ENCODE measurements at regions not wholly inside any gene's neighbourhood (a gene's known extent, or its start where the extent isn't known, plus 50 kb on each side); places are given as distances from the start of the nearest gene placed in this dataset.

DNA sequence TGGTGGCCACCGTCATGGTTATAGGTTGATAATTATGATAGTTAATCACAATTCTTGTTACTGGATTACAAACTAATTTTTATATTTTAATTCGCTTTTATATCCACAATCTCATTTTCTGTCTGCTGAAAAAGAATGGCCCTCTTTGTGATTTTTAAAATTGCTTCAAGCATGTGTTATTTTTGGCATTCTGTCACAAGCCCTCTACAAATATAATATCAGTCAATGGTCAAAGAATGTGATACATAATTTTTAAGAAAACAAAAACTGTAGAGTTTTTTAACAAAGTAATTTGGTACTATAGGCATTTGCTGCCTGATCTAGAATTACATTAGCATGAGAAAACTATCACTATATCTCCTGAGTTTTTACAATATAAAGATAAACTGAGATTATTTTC, 352.0 kb upstream of the TMTC1 start:
- no peak overlapping the region for H3K27ac Mint-ChIP-seq
- H4K20me1 ChIP-seq (ENCODE audit: control insufficient read depth, insufficient read depth, low read length, poor library complexity, severe bottlenecking), result no peaks in the 10 kb centered on the region
- ChIA-PET POLR2A (no interaction called here), CTCF (no interaction called here)
- WGBS (ENCODE audit: insufficient coverage), result no CpG with 5 or more reads among the region's 2 CpGs
- H3K9me3 ChIP-seq (ENCODE audit: control extremely low read depth in 1 of 3, control insufficient read depth in 2 of 3, insufficient read depth in 1 of 3, low read length in 2 of 3), result peaks cover 0 to 7% (median 1%) of the 10 kb centered on the region in 3 donors
- H3K4me3 Mint-ChIP-seq, result no peak overlapping the region
- no peak overlapping the region for H2AFZ ChIP-seq (ENCODE audit: insufficient read depth, low read depth, low read length, poor library complexity, severe bottlenecking)
- no peak for TF ChIP-seq EZH2 (IDR thresholded peaks at IDR 0.05; ENCODE audit: borderline replicate concordance, insufficient read depth, low read depth, low read length, poor library complexity, severe bottlenecking)
- TF ChIP-seq, protein P1, sequence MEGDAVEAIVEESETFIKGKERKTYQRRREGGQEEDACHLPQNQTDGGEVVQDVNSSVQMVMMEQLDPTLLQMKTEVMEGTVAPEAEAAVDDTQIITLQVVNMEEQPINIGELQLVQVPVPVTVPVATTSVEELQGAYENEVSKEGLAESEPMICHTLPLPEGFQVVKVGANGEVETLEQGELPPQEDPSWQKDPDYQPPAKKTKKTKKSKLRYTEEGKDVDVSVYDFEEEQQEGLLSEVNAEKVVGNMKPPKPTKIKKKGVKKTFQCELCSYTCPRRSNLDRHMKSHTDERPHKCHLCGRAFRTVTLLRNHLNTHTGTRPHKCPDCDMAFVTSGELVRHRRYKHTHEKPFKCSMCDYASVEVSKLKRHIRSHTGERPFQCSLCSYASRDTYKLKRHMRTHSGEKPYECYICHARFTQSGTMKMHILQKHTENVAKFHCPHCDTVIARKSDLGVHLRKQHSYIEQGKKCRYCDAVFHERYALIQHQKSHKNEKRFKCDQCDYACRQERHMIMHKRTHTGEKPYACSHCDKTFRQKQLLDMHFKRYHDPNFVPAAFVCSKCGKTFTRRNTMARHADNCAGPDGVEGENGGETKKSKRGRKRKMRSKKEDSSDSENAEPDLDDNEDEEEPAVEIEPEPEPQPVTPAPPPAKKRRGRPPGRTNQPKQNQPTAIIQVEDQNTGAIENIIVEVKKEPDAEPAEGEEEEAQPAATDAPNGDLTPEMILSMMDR (IDR thresholded peaks at IDR 0.05), result no peak
- H3K27me3 ChIP-seq (replicated peaks in 1 of 4; ENCODE audit: control extremely low read depth in 1 of 4, control insufficient read depth in 3 of 4, insufficient read depth in 4 of 4, low read length in 3 of 4), result no peaks in the 10 kb centered on the region
- no peaks in the 10 kb centered on the region for H3K79me2 ChIP-seq (ENCODE audit: control insufficient read depth, insufficient read depth, low read length)
- no peak overlapping the region for H3K9ac ChIP-seq (ENCODE audit: low read length)
- intact Hi-C loops (cut with micrococcal nuclease), result no loop called here
- no peak overlapping the region for H3K4me2 ChIP-seq (replicated peaks; ENCODE audit: low read depth, low read length, poor library complexity, severe bottlenecking)
- ATAC-seq (ENCODE audit: low read depth), result no peak
- H3K27ac ChIP-seq (ENCODE audit: low read length in 2 of 2), result no peak overlapping the region
- no peaks in the 10 kb centered on the region for H3K4me1 Mint-ChIP-seq
- H3K9me3 Mint-ChIP-seq (ENCODE audit: insufficient read depth), result peaks cover 2% of the 10 kb centered on the region
- no peaks in the 10 kb centered on the region for H3K4me1 ChIP-seq (ENCODE audit: control insufficient read depth in 2 of 2, insufficient read depth in 2 of 2, low read length in 2 of 2)
- no peaks in the 10 kb centered on the region for H3K27me3 Mint-ChIP-seq
- no peaks in the 10 kb centered on the region for H3K36me3 ChIP-seq (replicated peaks in 1 of 2; ENCODE audit: control extremely low read depth in 1 of 2, control insufficient read depth in 1 of 2, extremely low read depth in 1 of 2, insufficient read depth in 2 of 2, low read length in 1 of 2)
- no peak overlapping the region for H3K4me3 ChIP-seq (ENCODE audit: control extremely low read depth in 1 of 5, extremely low read depth in 1 of 5, insufficient read depth in 1 of 5, low read depth in 2 of 5, low read length in 4 of 5)
- no peak for DNase-seq

DNA sequence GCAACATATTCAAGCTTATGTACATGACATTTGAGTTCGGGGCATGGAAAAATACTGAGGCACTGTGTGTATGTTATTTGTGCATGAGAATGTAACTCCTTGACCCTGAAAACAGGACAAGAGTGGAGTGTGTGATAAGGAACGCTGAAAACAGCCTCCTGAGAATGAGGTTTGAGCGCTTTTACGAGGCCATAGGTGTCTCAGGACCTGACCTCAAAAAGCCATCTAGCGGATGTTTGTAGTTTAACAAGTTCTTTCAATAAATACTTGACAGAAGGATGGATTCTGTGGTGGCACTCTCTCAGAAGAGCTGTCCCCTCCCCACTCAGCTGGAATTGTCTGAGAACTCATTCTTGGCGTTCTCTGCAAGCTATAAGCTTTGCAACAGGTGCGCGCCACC, 350.5 kb upstream of the TMTC1 start:
- WGBS (ENCODE audit: insufficient coverage), result 72% methylated on average over 3 of the region's 8 CpGs
- intact Hi-C loops (cut with micrococcal nuclease), result no loop called here
- H3K4me1 Mint-ChIP-seq, result no peaks in the 10 kb centered on the region
- ATAC-seq (ENCODE audit: low read depth) (no peak), DNase-seq (no peak)
- no peak overlapping the region for H3K27ac Mint-ChIP-seq
- POLR2A ChIA-PET, result no interaction called here
- peaks cover 2% of the 10 kb centered on the region for H3K9me3 Mint-ChIP-seq (ENCODE audit: insufficient read depth)
- TF ChIP-seq, protein P1 (IDR thresholded peaks at IDR 0.05), result no peak
- no peak for TF ChIP-seq EZH2 (IDR thresholded peaks at IDR 0.05; ENCODE audit: borderline replicate concordance, insufficient read depth, low read depth, low read length, poor library complexity, severe bottlenecking)
- H3K79me2 ChIP-seq (ENCODE audit: control insufficient read depth, insufficient read depth, low read length), result no peaks in the 10 kb centered on the region
- H3K4me3 Mint-ChIP-seq, result no peak overlapping the region
- no peaks in the 10 kb centered on the region for H3K27me3 ChIP-seq (replicated peaks in 1 of 4; ENCODE audit: control extremely low read depth in 1 of 4, control insufficient read depth in 3 of 4, insufficient read depth in 4 of 4, low read length in 3 of 4)
- H3K4me2 ChIP-seq (replicated peaks; ENCODE audit: low read depth, low read length, poor library complexity, severe bottlenecking), result no peak overlapping the region
- no peaks in the 10 kb centered on the region for H3K27me3 Mint-ChIP-seq
- H3K36me3 ChIP-seq (replicated peaks in 1 of 2; ENCODE audit: control extremely low read depth in 1 of 2, control insufficient read depth in 1 of 2, extremely low read depth in 1 of 2, insufficient read depth in 2 of 2, low read length in 1 of 2), result no peaks in the 10 kb centered on the region
- no peak overlapping the region for H3K9ac ChIP-seq (ENCODE audit: low read length)
- H4K20me1 ChIP-seq (ENCODE audit: control insufficient read depth, insufficient read depth, low read length, poor library complexity, severe bottlenecking), result no peaks in the 10 kb centered on the region
- H3K4me3 ChIP-seq (ENCODE audit: control extremely low read depth in 1 of 5, extremely low read depth in 1 of 5, insufficient read depth in 1 of 5, low read depth in 2 of 5, low read length in 4 of 5), result no peak overlapping the region
- peaks cover 0 to 4% (median 1%) of the 10 kb centered on the region in 3 donors for H3K9me3 ChIP-seq (ENCODE audit: control extremely low read depth in 1 of 3, control insufficient read depth in 2 of 3, insufficient read depth in 1 of 3, low read length in 2 of 3)
- H3K4me1 ChIP-seq (ENCODE audit: control insufficient read depth in 2 of 2, insufficient read depth in 2 of 2, low read length in 2 of 2), result no peaks in the 10 kb centered on the region
- H2AFZ ChIP-seq (ENCODE audit: insufficient read depth, low read depth, low read length, poor library complexity, severe bottlenecking), result no peak overlapping the region
- H3K27ac ChIP-seq (ENCODE audit: low read length in 2 of 2), result no peak overlapping the region
- CTCF ChIA-PET, result interaction anchor here (0.8 kb wide), 1 partner anchor 623 kb away, joined by 3 read pairs; no protein-coding TSS in a partner anchor
